Left lung (tissue), 4 donors: ENCODE measurements at regions not wholly inside any gene's neighbourhood (a gene's known extent, or its start where the extent isn't known, plus 50 kb on each side); places are given as distances from the start of the nearest gene placed in this dataset.

ENCODE experiments used
- ATAC-seq: fragments of 200-7000 bp; cut with Tn5 transposase; one replicate; pipeline ENCODE4 v1.9.1; 2020; ENCODE audit warnings: moderate library complexity
- DNase-seq, 4 donors: peaks; one replicate each; pipeline ENCODE4 v3.0.0-alpha.2; 2013 to 2020
- H3K27ac ChIP-seq, 2 donors: fragments of 200-600 bp; sonication (generic) in 1 of 2; one replicate each; pipeline versions ENCODE4 v1.5.0 to v1.8.0; 2020 to 2021
- H3K27me3 ChIP-seq, 2 donors: fragments of 200-600 bp; sonication (generic) in 1 of 2; one replicate each; pipeline versions ENCODE4 v1.5.0 to v1.8.0; 2020 to 2021
- H3K36me3 ChIP-seq, 2 donors: fragments of 200-600 bp; sonication (generic) in 1 of 2; one replicate each; pipeline versions ENCODE4 v1.5.0 to v1.8.0; 2020 to 2021
- H3K4me1 ChIP-seq, 2 donors: fragments of 200-600 bp; one replicate each; pipeline ENCODE4 v1.8.0; 2021
- H3K4me3 ChIP-seq, 2 donors: fragments of 200-600 bp; sonication (generic) in 1 of 2; one replicate each; pipeline versions ENCODE4 v1.5.0 to v1.8.0; 2020 to 2021; ENCODE audit warnings: mild to moderate bottlenecking in 1 of 2
- H3K9me3 ChIP-seq, 2 donors: fragments of 200-600 bp; sonication (generic) in 1 of 2; one replicate each; pipeline versions ENCODE4 v1.5.0 to v1.8.0; 2020 to 2021
- intact Hi-C, 2 donors: fragments of 100-400 bp; cut with DNase I; formaldehyde crosslinking; loops; one replicate each; pipeline versions ENCODE4 v1.11.2 to v1.14.2; 2022
- TF ChIP-seq, protein P1 (sequence below), 2 donors: fragments of 200-600 bp; sonication (generic) in 1 of 2; IDR thresholded peaks; one replicate each; pipeline versions ENCODE4 v1.5.0 to v1.8.0; 2021; ENCODE audit warnings: antibody characterized with exemption in 2 of 2
- donor health status: DM: no; HTN: yes; CAD: no.
- donor health status: DM: no; HTN: no; CAD: no.

GRCh38 chr3:70530626-70531025, 218.2 kb upstream of the MDFIC2 start:
- Histone ChIP-seq H3K27me3 (no peaks in the 10 kb centered on the region), H3K4me1 (no peaks in the 10 kb centered on the region), H3K36me3 (no peaks in the 10 kb centered on the region), H3K27ac (no peak overlapping the region), H3K9me3 (no peaks in the 10 kb centered on the region), H3K4me3 (no peak overlapping the region)
- intact Hi-C loops, result no loop called here
- TF ChIP-seq, protein P1, sequence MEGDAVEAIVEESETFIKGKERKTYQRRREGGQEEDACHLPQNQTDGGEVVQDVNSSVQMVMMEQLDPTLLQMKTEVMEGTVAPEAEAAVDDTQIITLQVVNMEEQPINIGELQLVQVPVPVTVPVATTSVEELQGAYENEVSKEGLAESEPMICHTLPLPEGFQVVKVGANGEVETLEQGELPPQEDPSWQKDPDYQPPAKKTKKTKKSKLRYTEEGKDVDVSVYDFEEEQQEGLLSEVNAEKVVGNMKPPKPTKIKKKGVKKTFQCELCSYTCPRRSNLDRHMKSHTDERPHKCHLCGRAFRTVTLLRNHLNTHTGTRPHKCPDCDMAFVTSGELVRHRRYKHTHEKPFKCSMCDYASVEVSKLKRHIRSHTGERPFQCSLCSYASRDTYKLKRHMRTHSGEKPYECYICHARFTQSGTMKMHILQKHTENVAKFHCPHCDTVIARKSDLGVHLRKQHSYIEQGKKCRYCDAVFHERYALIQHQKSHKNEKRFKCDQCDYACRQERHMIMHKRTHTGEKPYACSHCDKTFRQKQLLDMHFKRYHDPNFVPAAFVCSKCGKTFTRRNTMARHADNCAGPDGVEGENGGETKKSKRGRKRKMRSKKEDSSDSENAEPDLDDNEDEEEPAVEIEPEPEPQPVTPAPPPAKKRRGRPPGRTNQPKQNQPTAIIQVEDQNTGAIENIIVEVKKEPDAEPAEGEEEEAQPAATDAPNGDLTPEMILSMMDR (IDR thresholded peaks at IDR 0.05), result no peak
- ATAC-seq (no peak), DNase-seq (no peak)

DNA sequence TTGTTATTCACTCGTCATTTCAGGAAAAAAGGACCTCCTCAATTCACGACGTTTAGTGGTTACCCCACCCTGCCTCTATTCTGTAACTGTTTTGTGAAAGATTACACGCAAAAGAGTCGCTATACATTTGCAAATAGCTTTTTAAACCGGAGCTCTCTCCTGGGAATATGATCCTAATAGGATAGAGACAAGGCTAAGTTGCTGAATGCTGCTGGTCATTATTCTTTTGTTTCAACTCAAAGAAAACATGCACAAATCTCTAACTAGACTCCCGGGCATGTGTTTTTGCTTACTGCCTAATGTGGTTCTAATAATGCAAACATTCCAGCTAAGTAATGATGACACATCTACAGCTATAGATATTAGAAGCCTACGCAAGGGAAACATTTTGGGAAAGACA, 214.6 kb upstream of the MDFIC2 start:
- Histone ChIP-seq H3K27me3 (no peaks in the 10 kb centered on the region), H3K4me1 (no peaks in the 10 kb centered on the region), H3K36me3 (no peaks in the 10 kb centered on the region), H3K4me3 (no peak overlapping the region), H3K9me3 (no peaks in the 10 kb centered on the region), H3K27ac (no peak overlapping the region)
- intact Hi-C loops, result no loop called here
- no peak for DNase-seq
- ATAC-seq, result no peak
- TF ChIP-seq, protein P1 (IDR thresholded peaks at IDR 0.05), result no peak

DNA sequence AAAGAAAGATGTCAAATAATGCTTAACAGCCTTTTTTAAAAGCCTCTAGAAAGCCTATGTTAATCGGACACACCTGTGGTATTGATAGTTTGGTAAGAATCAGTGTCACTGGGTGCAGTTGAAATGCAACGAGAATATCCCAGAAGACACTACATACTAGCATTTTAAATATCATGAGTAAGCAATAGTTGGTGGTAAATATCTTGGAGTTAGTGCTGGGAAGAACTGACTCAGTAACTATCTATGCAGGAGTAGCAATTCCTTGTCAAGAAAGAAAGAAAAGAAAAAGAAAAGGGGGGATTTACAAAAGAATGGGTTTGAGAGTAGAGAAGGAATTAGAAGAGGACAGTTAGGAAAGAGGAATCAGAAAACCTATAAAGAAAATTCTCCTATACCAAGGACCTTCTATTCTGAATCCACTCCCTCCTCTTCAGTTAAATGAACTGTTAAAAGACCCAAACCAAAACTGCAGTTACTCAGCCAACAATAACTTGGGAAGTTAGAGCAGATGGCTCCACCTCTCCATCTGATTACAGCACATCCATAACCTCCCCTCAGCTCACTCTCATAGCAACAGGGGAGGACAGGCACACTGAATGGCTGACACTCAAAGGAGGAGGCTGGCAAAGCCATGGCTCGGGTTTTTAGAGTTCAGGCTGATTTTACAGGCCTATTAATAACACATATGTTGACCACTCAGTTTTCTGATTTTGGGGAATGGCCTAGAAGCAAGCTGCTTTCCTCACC, 207.6 kb upstream of the MDFIC2 start:
- intact Hi-C loops, result no loop called here
- H3K36me3 ChIP-seq, result no peaks in the 10 kb centered on the region
- DNase-seq, result peak in 1 of 4 donors; percentile 17
- TF ChIP-seq, protein P1 (IDR thresholded peaks at IDR 0.05), result no peak
- no peaks in the 10 kb centered on the region for H3K9me3 ChIP-seq
- no peaks in the 10 kb centered on the region for H3K4me1 ChIP-seq
- ATAC-seq, result no peak
- no peaks in the 10 kb centered on the region for H3K27me3 ChIP-seq
- no peak overlapping the region for H3K27ac ChIP-seq
- H3K4me3 ChIP-seq, result no peak overlapping the region

DNA sequence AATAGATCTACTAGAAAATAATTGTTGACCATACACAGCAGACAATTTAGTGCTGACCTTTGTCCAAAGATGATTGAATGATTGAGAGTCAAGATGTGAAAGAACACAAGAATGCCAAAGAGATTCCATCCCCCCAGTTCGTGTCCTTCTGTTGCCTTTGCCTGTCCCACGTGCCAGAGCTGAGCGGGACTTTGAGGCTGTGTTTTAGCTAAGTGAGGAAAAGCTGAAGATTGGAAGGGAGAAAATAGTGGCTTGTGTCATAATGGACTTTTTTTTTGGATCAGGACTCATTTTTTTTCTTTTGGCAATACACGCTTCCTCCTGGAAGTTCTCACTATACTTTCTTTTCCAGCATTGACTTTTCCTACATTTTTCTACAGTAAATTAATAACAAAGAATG, 206.6 kb upstream of the MDFIC2 start:
- no peaks in the 10 kb centered on the region for H3K9me3 ChIP-seq
- TF ChIP-seq, protein P1 (IDR thresholded peaks at IDR 0.05), result no peak
- no peak overlapping the region for H3K4me3 ChIP-seq
- no peak overlapping the region for H3K27ac ChIP-seq
- H3K36me3 ChIP-seq, result no peaks in the 10 kb centered on the region
- H3K27me3 ChIP-seq, result no peaks in the 10 kb centered on the region
- DNase-seq, result no peak
- ATAC-seq, result no peak
- intact Hi-C loops, result no loop called here
- no peaks in the 10 kb centered on the region for H3K4me1 ChIP-seq

GRCh38 chr3:70518356-70518755, 205.9 kb upstream of the MDFIC2 start:
- Histone ChIP-seq H3K36me3 (no peaks in the 10 kb centered on the region), H3K4me3 (no peak overlapping the region), H3K4me1 (no peaks in the 10 kb centered on the region), H3K27ac (no peak overlapping the region), H3K27me3 (no peaks in the 10 kb centered on the region), H3K9me3 (no peaks in the 10 kb centered on the region)
- ATAC-seq (no peak), DNase-seq (no peak)
- TF ChIP-seq, protein P1 (IDR thresholded peaks at IDR 0.05), result no peak
- intact Hi-C loops, result no loop called here
